ENCODE measurements at regions not wholly inside any gene's neighbourhood (a gene's known extent, or its start where the extent isn't known, plus 50 kb on each side); places are given as distances from the start of the nearest gene placed in this dataset.

- H3K4me3 ChIP-seq (ENCODE audit: low read length): no peak overlapping the region
- TF ChIP-seq, protein P1, sequence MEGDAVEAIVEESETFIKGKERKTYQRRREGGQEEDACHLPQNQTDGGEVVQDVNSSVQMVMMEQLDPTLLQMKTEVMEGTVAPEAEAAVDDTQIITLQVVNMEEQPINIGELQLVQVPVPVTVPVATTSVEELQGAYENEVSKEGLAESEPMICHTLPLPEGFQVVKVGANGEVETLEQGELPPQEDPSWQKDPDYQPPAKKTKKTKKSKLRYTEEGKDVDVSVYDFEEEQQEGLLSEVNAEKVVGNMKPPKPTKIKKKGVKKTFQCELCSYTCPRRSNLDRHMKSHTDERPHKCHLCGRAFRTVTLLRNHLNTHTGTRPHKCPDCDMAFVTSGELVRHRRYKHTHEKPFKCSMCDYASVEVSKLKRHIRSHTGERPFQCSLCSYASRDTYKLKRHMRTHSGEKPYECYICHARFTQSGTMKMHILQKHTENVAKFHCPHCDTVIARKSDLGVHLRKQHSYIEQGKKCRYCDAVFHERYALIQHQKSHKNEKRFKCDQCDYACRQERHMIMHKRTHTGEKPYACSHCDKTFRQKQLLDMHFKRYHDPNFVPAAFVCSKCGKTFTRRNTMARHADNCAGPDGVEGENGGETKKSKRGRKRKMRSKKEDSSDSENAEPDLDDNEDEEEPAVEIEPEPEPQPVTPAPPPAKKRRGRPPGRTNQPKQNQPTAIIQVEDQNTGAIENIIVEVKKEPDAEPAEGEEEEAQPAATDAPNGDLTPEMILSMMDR (conservative IDR thresholded peaks at IDR 0.05; ENCODE audit: low read length): no peak
- DNase-seq (ENCODE audit: low read depth): no peak
These were observed 118.6 kb downstream of the FOXB1 start for GRCh38 chr15:60122691-60123090.

DNA sequence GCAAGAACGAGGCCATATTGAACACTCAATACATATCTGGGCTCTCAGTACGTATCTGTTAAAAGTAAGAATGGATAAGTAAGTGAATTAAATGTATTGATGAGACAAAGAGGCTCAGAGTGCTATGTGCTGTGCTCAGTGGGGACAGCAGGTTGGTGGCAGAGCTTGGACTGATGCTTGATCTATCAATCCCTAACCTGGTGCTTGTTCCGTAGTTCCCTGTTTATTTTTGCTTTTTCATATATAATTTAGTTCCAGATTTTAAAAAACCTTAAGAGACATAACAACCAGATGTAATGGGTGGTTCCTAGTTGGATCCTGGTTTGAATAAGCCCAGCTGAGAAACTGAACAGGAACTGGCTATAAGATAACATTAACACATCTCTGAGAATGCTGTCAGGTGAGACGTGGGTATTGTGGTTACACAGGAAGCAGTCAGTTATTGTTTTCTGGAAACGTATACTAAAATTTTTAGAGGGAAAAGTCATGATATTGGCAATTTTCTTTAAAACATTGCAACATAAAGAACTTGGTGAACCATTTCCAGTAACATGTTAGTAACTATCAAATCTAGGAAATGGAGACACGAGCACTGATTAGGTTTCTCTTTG is 120.5 kb downstream of the FOXB1 start:
- no peak for DNase-seq (ENCODE audit: low read depth)
- no peak overlapping the region for H3K4me3 ChIP-seq (ENCODE audit: low read length)
- TF ChIP-seq, protein P1 (conservative IDR thresholded peaks at IDR 0.05; ENCODE audit: low read length): no peak

GRCh38 chr15:60125334-60125733 is 121.2 kb downstream of the FOXB1 start:
- no peak overlapping the region for H3K4me3 ChIP-seq (ENCODE audit: low read length)
- TF ChIP-seq, protein P1 (conservative IDR thresholded peaks at IDR 0.05; ENCODE audit: low read length): no peak
- DNase-seq (ENCODE audit: low read depth): no peak

GRCh38 chr15:60126200-60126599 is 122.1 kb downstream of the FOXB1 start:
- DNase-seq (ENCODE audit: low read depth): no peak
- TF ChIP-seq, protein P1 (conservative IDR thresholded peaks at IDR 0.05; ENCODE audit: low read length): no peak
- H3K4me3 ChIP-seq (ENCODE audit: low read length): no peak overlapping the region

DNA sequence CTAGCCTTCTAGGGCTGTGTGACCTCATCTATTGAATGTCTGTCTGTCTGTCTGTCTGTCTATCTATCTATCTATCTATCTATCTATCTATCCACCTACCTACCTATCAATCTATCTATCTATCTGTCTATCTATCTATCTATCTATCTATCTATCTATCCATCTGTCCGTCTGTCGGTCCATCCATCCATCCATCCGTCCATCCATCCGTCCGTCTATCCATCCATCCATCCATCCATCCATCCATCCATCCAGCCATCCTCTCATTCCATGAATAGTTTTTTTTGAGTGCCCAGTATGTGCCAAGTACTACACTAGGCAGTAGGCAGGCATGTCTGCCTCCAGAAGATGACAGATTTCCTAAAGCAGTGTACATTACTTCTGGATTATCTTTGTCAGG is 122.5 kb downstream of the FOXB1 start:
- H3K4me3 ChIP-seq (ENCODE audit: low read length): no peak overlapping the region
- no peak for DNase-seq (ENCODE audit: low read depth)
- TF ChIP-seq, protein P1 (conservative IDR thresholded peaks at IDR 0.05; ENCODE audit: low read length): no peak

- TF ChIP-seq, protein P1 (conservative IDR thresholded peaks at IDR 0.05; ENCODE audit: low read length): no peak
- DNase-seq (ENCODE audit: low read depth): peak; percentile 47
- peak overlapping the region; percentile 61 for H3K4me3 ChIP-seq (ENCODE audit: low read length)
These were observed 123.9 kb downstream of the FOXB1 start for GRCh38 chr15:60128000-60128376.

- DNase-seq (ENCODE audit: low read depth): no peak
- no peak overlapping the region for H3K4me3 ChIP-seq (ENCODE audit: low read length)
- TF ChIP-seq, protein P1 (conservative IDR thresholded peaks at IDR 0.05; ENCODE audit: low read length): no peak
These were observed 124.6 kb downstream of the FOXB1 start for GRCh38 chr15:60128710-60129109.
